Activated CD8-positive, alpha-beta T cell treated with anti-CD3 and anti-CD28 coated beads for 36 hours (primary cell): ENCODE measurements at regions not wholly inside any gene's neighbourhood (a gene's known extent, or its start where the extent isn't known, plus 50 kb on each side); places are given as distances from the start of the nearest gene placed in this dataset.

ENCODE experiments used
- ATAC-seq: fragments of 200-7000 bp; cut with Tn5 transposase; one replicate; pipeline ENCODE4 v1.10.0; 2021; ENCODE audit warnings: mild to moderate bottlenecking, moderate library complexity
- CTCF ChIA-PET: fragments of 350-600 bp; sonication (Branson Sonifier 250); formaldehyde crosslinking; loops from one replicate; lab custom pipeline; 2021; ENCODE audit warnings: antibody characterized with exemption; lab: Charles Lee
- POLR2A ChIA-PET: fragments of 350-600 bp; sonication (Branson Sonifier 250); formaldehyde crosslinking; loops from one replicate; lab custom pipeline; 2021; ENCODE audit warnings: antibody characterized with exemption; lab: Charles Lee
- DNase-seq: peaks from one replicate; pipeline ENCODE4 v3.0.0-alpha.2; 2020
- H3K27ac Mint-ChIP-seq: one replicate; pipeline ENCODE4 v1.8.0; 2021; ENCODE audit warnings: mild to moderate bottlenecking, mixed read lengths
- H3K27me3 Mint-ChIP-seq: one replicate; pipeline ENCODE4 v1.8.0; 2021; ENCODE audit warnings: mixed read lengths
- H3K36me3 Mint-ChIP-seq: one replicate; pipeline ENCODE4 v1.8.0; 2021; ENCODE audit warnings: low read depth, mixed read lengths
- H3K4me1 Mint-ChIP-seq: one replicate; pipeline ENCODE4 v1.8.0; 2021; ENCODE audit warnings: low read depth, mixed read lengths
- H3K4me3 Mint-ChIP-seq: one replicate; pipeline ENCODE4 v1.8.0; 2021; ENCODE audit warnings: mild to moderate bottlenecking, moderate library complexity, mixed read lengths
- H3K9me3 Mint-ChIP-seq: one replicate; pipeline ENCODE4 v1.8.0; 2021; ENCODE audit warnings: mixed read lengths
- CTCF ChIP-seq: fragments of 200-600 bp; IDR thresholded peaks from one replicate; pipeline ENCODE4 v1.8.0; 2022; ENCODE audit warnings: antibody characterized with exemption, mild to moderate bottlenecking
- intact Hi-C: fragments of 100-400 bp; cut with micrococcal nuclease; formaldehyde crosslinking; loops from one replicate; pipeline ENCODE4 v1.10.0; 2022

GRCh38 chr3:13132281-13132680, 59.1 kb upstream of the IQSEC1 start:
- H3K27me3 Mint-ChIP-seq: peaks cover 2% of the 10 kb centered on the region
- POLR2A ChIA-PET: no interaction called here
- H3K9me3 Mint-ChIP-seq: no peaks in the 10 kb centered on the region
- DNase-seq (no peak), ATAC-seq (no peak)
- CTCF ChIA-PET: interaction anchor here (1.3 kb wide), 1 partner anchor 40 kb away, joined by 5 read pairs; no protein-coding TSS in a partner anchor
- H3K4me3 Mint-ChIP-seq: no peak overlapping the region
- TF ChIP-seq CTCF: no peak
- peaks cover 4% of the 10 kb centered on the region for H3K4me1 Mint-ChIP-seq
- H3K36me3 Mint-ChIP-seq: no peaks in the 10 kb centered on the region
- intact Hi-C loops: no loop called here
- H3K27ac Mint-ChIP-seq: no peak overlapping the region

DNA sequence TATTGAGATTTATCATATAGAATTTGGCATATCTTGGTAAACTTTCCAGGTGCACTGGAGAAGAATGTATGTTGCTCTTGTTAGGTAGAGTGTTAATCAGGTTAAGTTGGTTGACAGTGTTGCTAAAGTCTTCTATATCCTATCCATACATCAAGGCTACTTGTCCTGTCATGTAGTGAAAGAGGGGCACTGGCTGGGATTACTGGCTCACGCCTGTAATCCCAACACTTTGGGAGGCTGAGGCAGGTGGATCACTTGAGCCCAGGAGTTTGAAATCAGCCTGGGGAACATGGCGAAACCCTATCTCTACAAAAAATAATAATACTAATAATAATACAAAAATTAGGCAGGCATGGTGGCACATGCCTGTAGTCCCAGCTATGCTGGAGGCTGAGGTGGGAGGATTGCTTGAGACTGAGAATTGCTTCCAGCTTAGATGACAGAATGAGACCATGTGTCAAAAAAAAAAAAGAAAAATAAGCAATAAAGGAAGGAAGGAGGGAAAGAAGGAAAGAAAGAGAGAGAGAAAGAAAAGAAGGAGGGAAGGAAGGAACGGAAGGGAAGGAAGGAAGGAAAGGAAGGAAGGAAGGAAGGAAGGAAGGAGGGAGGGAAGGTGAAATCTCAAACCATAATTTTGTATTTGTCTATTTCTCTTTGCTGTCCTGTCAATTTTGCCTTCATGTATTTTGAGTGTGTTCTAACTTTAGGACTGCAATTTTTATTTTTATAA, 57.4 kb upstream of the IQSEC1 start:
- ChIA-PET CTCF (no interaction called here), POLR2A (no interaction called here)
- ATAC-seq (no peak), DNase-seq (no peak)
- Mint-ChIP-seq H3K36me3 (no peaks in the 10 kb centered on the region), H3K27ac (no peak overlapping the region), H3K9me3 (no peaks in the 10 kb centered on the region), H3K4me3 (no peak overlapping the region), H3K4me1 (peaks cover 4% of the 10 kb centered on the region), H3K27me3 (peaks cover 2% of the 10 kb centered on the region)
- no peak for TF ChIP-seq CTCF
- intact Hi-C loops: no loop called here

- POLR2A ChIA-PET: interaction anchor here (0.7 kb wide), 1 partner anchor 10 kb away, joined by 4 read pairs; no protein-coding TSS in a partner anchor
- peaks cover under 1% of the 10 kb centered on the region for H3K27me3 Mint-ChIP-seq
Measured at GRCh38 chr3:13125092-13126015, 52.1 kb upstream of the IQSEC1 start.

GRCh38 chr3:13124631-13125030, 51.4 kb upstream of the IQSEC1 start:
- POLR2A ChIA-PET: interaction anchor here (0.7 kb wide), 1 partner anchor 9 kb away, joined by 4 read pairs; no protein-coding TSS in a partner anchor
- no peak for TF ChIP-seq CTCF
- no peak overlapping the region for H3K4me3 Mint-ChIP-seq
- DNase-seq (no peak), ATAC-seq (no peak)
- intact Hi-C loops: no loop called here
- no peaks in the 10 kb centered on the region for H3K9me3 Mint-ChIP-seq
- no peaks in the 10 kb centered on the region for H3K27me3 Mint-ChIP-seq
- H3K4me1 Mint-ChIP-seq: no peaks in the 10 kb centered on the region
- H3K27ac Mint-ChIP-seq: no peak overlapping the region
- CTCF ChIA-PET: interaction anchor here (1.0 kb wide), 1 partner anchor 18 kb away, joined by 3 read pairs; no protein-coding TSS in a partner anchor
- H3K36me3 Mint-ChIP-seq: no peaks in the 10 kb centered on the region

More at GRCh38 chr3:13125092-13126015, 52.1 kb upstream of the IQSEC1 start:
- Mint-ChIP-seq H3K4me1 (no peaks in the 10 kb centered on the region), H3K36me3 (no peaks in the 10 kb centered on the region), H3K27ac (no peak overlapping the region), H3K9me3 (no peaks in the 10 kb centered on the region), H3K4me3 (no peak overlapping the region)
- CTCF ChIA-PET: no interaction called here
- ATAC-seq (no peak), DNase-seq (no peak)
- TF ChIP-seq CTCF: no peak
- intact Hi-C loops: no loop called here
